GM13976 (cell line): ENCODE measurements at regions not wholly inside any gene's neighbourhood (a gene's known extent, or its start where the extent isn't known, plus 50 kb on each side); places are given as distances from the start of the nearest gene placed in this dataset.

ENCODE experiments used
- DNase-seq: peaks from one replicate; pipeline ENCODE4 v3.0.0; 2012; ENCODE audit warnings: low spot score
- CTCF ChIP-seq: IDR thresholded peaks from 2 replicates; pipeline ENCODE4 v1.5.1; 2012; ENCODE audit warnings: borderline replicate concordance, mild to moderate bottlenecking; ENCODE audit not compliant: insufficient read depth; ENCODE audit errors: extremely low read depth, missing control alignments, control extremely low read depth
- in situ Hi-C: fragments of 300-500 bp; cut with MboI; formaldehyde crosslinking; loops from one replicate; pipeline ENCODE4 v1.12.0; 2022; ENCODE audit warnings: low sequenced_read_pairs, mixed read lengths, inconsistent platforms; ENCODE audit not compliant: unreplicated experiment

DNA sequence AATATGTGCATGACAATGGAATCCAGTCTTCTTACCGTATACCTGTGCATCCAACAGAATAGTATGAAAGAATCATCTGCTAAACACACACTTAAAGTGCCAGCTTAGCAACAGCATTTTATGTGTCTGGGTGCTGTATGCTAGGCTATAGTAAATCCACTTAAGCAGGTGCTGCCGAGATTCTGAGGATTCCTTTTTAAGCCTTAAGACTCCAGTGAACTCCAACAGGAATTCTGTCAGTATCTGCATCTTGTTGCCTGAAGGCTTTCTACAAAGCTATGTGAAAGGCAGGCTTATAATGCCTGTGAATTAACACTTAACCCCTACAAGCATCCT, 1076.4 kb upstream of the PABPC4L start:
- DNase-seq: no peak
- TF ChIP-seq CTCF: no peak
- in situ Hi-C loops: no loop called here

- in situ Hi-C loops: no loop called here
- TF ChIP-seq CTCF: no peak
These were observed 1075.7 kb upstream of the PABPC4L start for GRCh38 chr4:135277068-135277979.

GRCh38 chr4:135274416-135274815, 1072.8 kb upstream of the PABPC4L start:
- in situ Hi-C loops: no loop called here
- DNase-seq: no peak
- no peak for TF ChIP-seq CTCF

More at GRCh38 chr4:135277068-135277979, 1075.7 kb upstream of the PABPC4L start:
- no peak for DNase-seq

- in situ Hi-C loops: no loop called here
- DNase-seq: no peak
These were observed 1067.7 kb upstream of the PABPC4L start for GRCh38 chr4:135269125-135269890.

GRCh38 chr4:135268369-135268768, 1066.8 kb upstream of the PABPC4L start:
- DNase-seq: no peak
- no peak for TF ChIP-seq CTCF
- in situ Hi-C loops: no loop called here

More at GRCh38 chr4:135269125-135269890, 1067.7 kb upstream of the PABPC4L start:
- TF ChIP-seq CTCF: no peak

DNA sequence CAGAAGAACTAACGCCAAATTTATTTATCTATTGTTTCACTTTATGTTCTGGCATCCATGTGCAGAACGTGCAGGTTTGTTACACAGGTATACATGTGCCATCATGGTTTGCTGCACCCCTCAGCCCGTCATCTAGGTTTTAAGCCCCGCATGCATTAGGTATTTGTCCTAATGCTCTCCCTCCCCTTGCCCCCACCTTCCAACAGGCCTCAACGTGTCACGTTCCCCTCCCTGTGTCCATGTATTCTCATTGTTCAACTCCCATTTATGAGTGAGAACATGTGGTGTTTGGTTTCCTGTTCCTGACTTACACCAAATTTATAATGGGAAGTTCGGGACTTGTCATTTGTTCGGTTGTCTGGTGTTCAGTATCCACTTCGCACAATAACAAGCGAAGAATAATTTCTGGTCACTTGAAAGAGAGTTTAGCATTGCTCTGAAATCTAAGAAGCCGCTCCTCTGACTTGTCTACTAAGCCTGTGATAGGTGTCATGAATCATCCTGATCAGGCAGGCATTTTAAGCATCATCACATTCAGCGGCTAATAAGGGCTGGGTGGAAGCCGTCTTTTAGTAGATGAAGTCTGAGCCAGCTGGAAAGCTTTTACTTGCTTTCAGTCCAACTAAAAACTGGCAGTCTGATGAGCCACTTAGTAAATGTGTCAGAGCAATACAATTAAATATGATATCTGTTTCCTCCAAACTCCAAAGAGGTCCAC, 1065.7 kb upstream of the PABPC4L start:
- in situ Hi-C loops: no loop called here
- no peak for DNase-seq
- no peak for TF ChIP-seq CTCF
